GM19372 (cell line): ENCODE measurements at regions not wholly inside any gene's neighbourhood (a gene's known extent, or its start where the extent isn't known, plus 50 kb on each side); places are given as distances from the start of the nearest gene placed in this dataset.
A peak's percentile ranks its signal among the peaks of the same experiment; 100 is the strongest.
"Not testable (repeated sequence)": the region's sequence is repeated elsewhere in the genome, so short reads cannot be mapped to it uniquely, and the experiment has no call there.

ENCODE experiments used
- ATAC-seq: cut with Tn5 transposase; IDR thresholded peaks from one replicate; pipeline ENCODE4 v1.9.1; 2021; ENCODE audit warnings: mild to moderate bottlenecking, low read depth, moderate library complexity; ENCODE audit not compliant: unreplicated experiment

DNA sequence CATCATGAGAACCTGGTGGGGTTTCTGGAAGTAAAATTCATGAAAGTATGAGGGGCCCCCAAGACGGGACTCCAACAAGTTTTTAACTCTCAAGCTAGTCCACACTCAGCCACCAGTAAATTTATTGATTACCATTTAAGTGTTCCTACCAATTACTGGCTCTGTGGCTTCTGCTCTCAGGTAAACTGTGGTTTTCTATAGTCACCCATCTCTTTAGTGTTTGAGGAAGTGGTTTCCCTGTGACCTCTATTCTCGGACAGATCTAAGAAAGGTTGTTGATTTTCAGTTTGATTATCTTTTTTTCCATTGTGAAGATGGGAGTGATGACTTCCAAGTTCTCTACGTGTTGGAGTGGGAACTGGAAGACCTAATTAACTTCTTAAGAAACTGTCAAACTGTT lies 869.6 kb downstream of the CDY1 start:
- peak; percentile 67 for ATAC-seq

DNA sequence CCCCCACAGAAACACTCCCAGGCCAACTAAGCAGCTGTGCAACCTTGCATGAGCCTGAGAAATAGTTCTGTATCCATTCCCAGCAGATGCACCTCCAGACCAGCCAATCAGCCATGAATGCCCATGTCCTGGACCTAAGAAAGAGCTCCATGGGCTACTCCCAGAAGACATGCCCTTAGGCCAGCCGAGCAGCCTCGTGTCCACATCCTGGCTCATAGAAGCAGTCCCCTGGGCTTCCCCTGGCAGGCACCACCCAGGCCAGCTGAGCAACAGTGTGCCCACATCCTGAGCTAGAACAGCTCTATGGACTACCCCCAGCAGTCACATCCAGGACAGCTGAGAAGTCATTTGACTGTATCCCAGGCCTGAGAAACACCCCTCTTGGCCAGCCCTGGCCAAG lies 899.5 kb downstream of the CDY1 start:
- not testable (repeated sequence) for ATAC-seq

DNA sequence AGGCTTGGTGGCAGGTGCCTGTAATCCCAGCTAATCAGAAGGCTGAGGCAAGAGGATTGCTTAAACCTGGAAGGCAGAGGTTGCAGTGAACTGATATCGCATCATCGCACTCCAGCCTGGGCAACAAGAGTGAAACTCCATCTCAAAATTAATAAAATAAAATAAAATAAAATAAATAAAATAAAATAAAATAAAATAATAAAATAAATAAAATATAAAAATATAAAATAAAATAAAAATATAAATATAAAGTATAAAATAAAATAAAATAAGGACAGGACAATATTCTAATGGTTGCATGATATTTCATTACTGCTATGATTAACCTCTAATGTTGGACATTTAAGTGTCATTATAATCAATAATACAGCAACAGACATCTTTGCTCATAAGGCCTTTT lies 933.1 kb downstream of the CDY1 start:
- ATAC-seq, result no peak

DNA sequence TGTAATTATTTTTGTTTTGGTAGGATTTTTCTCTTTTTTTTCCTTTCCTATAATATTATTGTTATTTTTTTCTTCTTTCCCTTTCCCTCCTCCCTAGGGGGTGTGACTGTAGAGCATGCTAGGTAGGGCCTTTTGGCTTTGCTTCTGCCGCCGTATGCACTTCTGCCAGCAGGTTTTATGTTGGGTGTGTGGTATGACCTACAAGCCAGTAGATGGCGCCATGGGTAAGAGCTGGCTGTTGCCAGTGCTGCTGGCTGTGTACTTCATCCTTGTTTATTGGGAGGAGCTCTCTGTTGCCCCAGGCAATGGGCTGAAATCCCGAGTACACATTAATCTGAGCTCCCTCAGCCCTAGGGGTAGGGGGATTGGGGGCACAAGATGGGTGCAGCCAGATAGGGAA lies 941.1 kb downstream of the CDY1 start:
- ATAC-seq, result not testable (repeated sequence)
